ENCODE measurements at regions not wholly inside any gene's neighbourhood (a gene's known extent, or its start where the extent isn't known, plus 50 kb on each side); places are given as distances from the start of the nearest gene placed in this dataset.

DNA sequence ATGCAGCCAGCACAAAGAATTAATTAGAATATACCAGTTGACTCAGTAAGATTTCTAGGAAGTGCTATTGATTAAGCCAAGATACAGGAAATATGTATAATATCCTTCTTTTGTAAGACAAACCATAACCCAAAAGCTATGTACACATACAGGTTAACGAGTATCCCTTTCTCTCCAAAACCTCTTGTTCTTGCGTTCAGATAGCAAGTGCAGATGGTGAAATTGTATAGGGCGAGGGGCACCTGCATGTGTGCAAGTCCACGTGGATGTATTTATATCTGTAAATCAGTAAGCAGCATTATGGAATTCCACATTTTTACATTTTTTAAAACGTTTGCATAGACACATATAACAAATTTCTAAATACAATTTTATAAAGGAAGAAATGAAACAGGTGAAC, 228.6 kb downstream of the TBXT start:
- H3K27ac ChIP-seq (ENCODE audit: low read length): no peak overlapping the region
- no peaks in the 10 kb centered on the region for H3K27me3 ChIP-seq (ENCODE audit: control insufficient read depth, insufficient read depth, low read length)
- no peaks in the 10 kb centered on the region for H3K36me3 ChIP-seq (ENCODE audit: control insufficient read depth, insufficient read depth, low read length)
- no peak for DNase-seq
- H3K9me3 ChIP-seq (ENCODE audit: control insufficient read depth, low read depth, low read length): peaks cover 4% of the 10 kb centered on the region
- 55% methylated on average over 3 of the region's 5 CpGs for WGBS (ENCODE audit: insufficient coverage, low lambda C conversion rate)
- no peak overlapping the region for H3K4me3 ChIP-seq (ENCODE audit: low read length)
- H3K4me1 ChIP-seq (ENCODE audit: control insufficient read depth, insufficient read depth, low read length): no peaks in the 10 kb centered on the region

DNA sequence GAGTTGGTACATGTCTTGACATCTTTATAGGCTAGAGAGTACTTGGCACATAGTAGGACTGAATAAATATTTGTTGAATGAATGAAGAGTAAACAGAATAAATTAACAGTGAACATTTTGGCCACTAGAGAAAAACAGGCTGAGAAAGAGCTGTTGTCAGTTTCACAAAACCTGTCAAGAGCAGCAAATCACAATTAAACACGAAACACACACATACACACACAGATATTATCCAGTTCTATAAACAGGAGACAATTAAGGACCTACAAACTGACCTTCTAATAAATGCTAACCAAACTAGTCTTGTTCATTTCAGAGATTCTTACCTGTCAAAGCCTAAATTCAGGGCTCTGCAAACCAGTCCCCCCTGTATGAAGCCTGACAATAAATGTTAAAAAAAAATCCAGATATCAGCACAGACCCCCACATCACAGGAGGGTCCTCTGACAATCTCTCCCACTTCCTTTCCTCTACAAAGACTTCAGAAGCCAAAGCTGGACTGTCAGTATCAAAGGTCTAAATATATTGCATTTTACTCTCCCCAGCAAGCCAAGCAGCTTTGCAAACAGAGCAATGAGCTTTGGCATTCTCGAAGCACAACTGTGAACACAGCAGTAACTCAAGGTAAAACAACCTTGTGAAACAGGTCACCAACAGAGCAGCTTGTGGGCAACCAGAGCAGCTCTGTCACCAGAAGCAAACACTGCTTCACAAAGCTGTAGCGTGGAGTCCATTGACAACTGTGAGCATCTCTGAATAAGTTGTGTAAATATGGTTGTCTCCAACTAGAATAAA, 229.9 kb downstream of the TBXT start:
- H3K27ac ChIP-seq (ENCODE audit: low read length): peak overlapping the region; percentile 8
- H3K27me3 ChIP-seq (ENCODE audit: control insufficient read depth, insufficient read depth, low read length): no peaks in the 10 kb centered on the region
- peak; percentile 16 to 42 for DNase-seq
- peaks cover 4% of the 10 kb centered on the region for H3K9me3 ChIP-seq (ENCODE audit: control insufficient read depth, low read depth, low read length)
- no peaks in the 10 kb centered on the region for H3K4me1 ChIP-seq (ENCODE audit: control insufficient read depth, insufficient read depth, low read length)
- H3K36me3 ChIP-seq (ENCODE audit: control insufficient read depth, insufficient read depth, low read length): no peaks in the 10 kb centered on the region
- no peak overlapping the region for H3K4me3 ChIP-seq (ENCODE audit: low read length)
- WGBS (ENCODE audit: insufficient coverage, low lambda C conversion rate): 43% methylated on average over 1 of the region's 3 CpGs

DNA sequence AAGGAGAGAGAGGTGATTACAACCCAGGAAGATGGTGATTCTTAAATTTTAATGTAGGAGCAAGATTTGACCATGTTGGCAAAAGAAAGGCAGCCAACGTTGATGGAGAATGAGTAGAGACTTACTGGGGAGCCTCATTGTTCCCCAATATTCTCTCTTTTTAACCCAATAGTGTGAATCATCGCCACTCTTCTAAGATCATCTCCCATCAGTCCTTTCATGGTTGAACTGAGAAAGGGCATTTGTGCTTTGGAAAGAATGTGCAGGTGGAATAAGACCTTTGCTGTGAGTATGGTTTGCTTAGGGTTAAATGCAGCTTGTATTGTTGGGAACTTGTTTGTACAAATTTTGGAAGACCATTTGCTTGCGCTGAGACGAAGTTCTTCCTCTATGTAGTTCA, 231.0 kb downstream of the TBXT start:
- no CpG with 5 or more reads among the region's 4 CpGs for WGBS (ENCODE audit: insufficient coverage, low lambda C conversion rate)
- H3K9me3 ChIP-seq (ENCODE audit: control insufficient read depth, low read depth, low read length): no peaks in the 10 kb centered on the region

DNA sequence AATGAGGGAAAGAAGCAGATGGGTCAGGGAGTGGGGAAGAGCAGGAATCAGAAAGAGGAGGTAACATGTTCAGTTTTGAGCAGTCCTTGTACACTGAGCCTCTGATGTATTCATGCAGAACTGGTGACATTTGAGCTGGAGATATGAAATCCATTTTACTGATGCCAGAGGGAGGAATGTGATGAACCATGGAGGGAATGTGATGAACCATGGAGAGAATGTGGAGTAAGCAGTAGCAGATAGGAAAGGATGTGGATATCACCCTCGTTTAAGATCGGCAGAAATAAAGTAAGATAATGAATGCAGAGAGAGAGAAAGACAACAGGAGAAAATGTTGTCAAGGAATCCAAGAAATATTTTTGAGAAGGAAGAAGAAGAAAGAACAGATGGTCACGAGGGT, 231.6 kb downstream of the TBXT start:
- no peak overlapping the region for H3K27ac ChIP-seq (ENCODE audit: low read length)
- no peak for DNase-seq
- 90% methylated on average over 3 of the region's 3 CpGs for WGBS (ENCODE audit: insufficient coverage, low lambda C conversion rate)
- H3K4me1 ChIP-seq (ENCODE audit: control insufficient read depth, insufficient read depth, low read length): no peaks in the 10 kb centered on the region
- no peaks in the 10 kb centered on the region for H3K27me3 ChIP-seq (ENCODE audit: control insufficient read depth, insufficient read depth, low read length)
- no peaks in the 10 kb centered on the region for H3K9me3 ChIP-seq (ENCODE audit: control insufficient read depth, low read depth, low read length)
- H3K36me3 ChIP-seq (ENCODE audit: control insufficient read depth, insufficient read depth, low read length): no peaks in the 10 kb centered on the region
- H3K4me3 ChIP-seq (ENCODE audit: low read length): no peak overlapping the region

More for the DNA sequence above, 231.0 kb downstream of the TBXT start:
- Histone ChIP-seq H3K36me3 (ENCODE audit: control insufficient read depth, insufficient read depth, low read length) (no peaks in the 10 kb centered on the region), H3K27me3 (ENCODE audit: control insufficient read depth, insufficient read depth, low read length) (no peaks in the 10 kb centered on the region), H3K27ac (ENCODE audit: low read length) (no peak overlapping the region), H3K4me3 (ENCODE audit: low read length) (no peak overlapping the region), H3K4me1 (ENCODE audit: control insufficient read depth, insufficient read depth, low read length) (no peaks in the 10 kb centered on the region)
- no peak for DNase-seq

DNA sequence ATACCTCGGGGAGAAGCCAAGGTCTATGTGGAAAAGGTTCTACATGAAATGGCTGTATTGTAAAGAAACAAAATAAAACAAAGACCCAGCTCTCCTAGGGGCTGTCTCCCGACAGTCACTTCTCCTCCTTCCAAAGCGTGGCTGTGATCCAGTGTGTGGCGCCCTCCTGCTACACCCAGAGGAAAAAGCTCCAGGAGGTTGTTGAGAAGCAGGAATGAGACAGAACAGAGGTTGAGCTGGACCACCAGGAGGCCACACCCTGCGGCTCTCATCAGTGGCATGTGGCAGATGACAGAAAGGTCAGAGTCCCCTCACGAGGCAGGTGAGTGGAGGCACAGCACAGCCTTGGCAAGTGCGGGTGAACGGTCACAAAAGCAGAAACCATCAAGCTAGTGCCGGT, 236.0 kb downstream of the TBXT start:
- no CpG with 5 or more reads among the region's 9 CpGs for WGBS (ENCODE audit: insufficient coverage, low lambda C conversion rate)
- Histone ChIP-seq H3K27me3 (ENCODE audit: control insufficient read depth, insufficient read depth, low read length) (no peaks in the 10 kb centered on the region), H3K4me3 (ENCODE audit: low read length) (no peak overlapping the region), H3K4me1 (ENCODE audit: control insufficient read depth, insufficient read depth, low read length) (no peaks in the 10 kb centered on the region), H3K9me3 (ENCODE audit: control insufficient read depth, low read depth, low read length) (no peaks in the 10 kb centered on the region), H3K27ac (ENCODE audit: low read length) (no peak overlapping the region), H3K36me3 (ENCODE audit: control insufficient read depth, insufficient read depth, low read length) (no peaks in the 10 kb centered on the region)
- DNase-seq: peak; percentile 4 to 7

DNA sequence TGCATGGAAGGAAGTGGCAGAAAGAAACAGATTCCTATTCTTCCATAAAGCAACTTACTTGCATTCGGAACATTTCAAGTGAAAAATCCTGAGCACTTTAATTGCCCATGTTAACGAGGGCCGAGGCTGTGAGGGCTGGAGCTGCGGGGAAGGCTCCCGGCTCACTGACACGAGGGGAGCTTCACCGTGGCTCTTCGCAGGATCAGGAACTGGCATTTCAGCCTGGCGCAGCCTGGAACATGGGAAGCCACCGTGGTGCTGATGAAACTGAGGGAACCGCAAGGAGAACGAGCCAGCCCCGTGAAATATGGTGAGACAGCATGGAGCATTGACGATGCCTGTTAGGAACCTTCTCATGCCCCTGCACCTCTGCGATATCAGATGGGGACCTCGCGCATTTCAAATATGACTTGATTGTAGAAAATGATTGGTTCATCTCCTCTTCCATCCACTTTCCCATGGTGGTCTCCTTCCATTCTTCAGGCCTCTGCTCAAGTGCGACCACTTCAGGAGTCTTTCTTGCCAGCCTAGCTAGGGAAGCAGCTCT, 236.9 kb downstream of the TBXT start:
- H3K36me3 ChIP-seq (ENCODE audit: control insufficient read depth, insufficient read depth, low read length): no peaks in the 10 kb centered on the region
- 100% methylated on average over 1 of the region's 18 CpGs for WGBS (ENCODE audit: insufficient coverage, low lambda C conversion rate)
- no peaks in the 10 kb centered on the region for H3K9me3 ChIP-seq (ENCODE audit: control insufficient read depth, low read depth, low read length)
- no peaks in the 10 kb centered on the region for H3K27me3 ChIP-seq (ENCODE audit: control insufficient read depth, insufficient read depth, low read length)
- H3K4me3 ChIP-seq (ENCODE audit: low read length): no peak overlapping the region
- H3K4me1 ChIP-seq (ENCODE audit: control insufficient read depth, insufficient read depth, low read length): no peaks in the 10 kb centered on the region
- no peak overlapping the region for H3K27ac ChIP-seq (ENCODE audit: low read length)
- DNase-seq: no peak

DNA sequence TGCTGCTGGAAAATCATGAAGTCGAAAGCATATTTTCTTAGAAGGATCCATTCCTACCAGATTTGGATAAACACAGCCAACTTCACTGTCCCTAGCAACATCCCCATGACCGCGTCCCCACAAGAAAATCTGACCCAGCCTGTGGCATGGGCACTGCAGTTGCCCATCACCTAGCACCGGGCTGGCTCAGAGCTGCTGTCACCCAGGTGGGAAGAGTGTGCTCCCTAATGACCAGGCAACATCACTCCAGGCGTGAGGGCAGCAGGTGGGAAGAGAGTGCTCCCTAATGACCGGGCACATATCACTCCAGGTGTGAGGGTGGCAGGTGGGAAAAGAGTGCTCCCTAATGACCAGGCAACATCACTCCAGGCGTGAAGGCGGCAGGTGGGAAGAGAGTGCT, 238.0 kb downstream of the TBXT start:
- Histone ChIP-seq H3K27me3 (ENCODE audit: control insufficient read depth, insufficient read depth, low read length) (no peaks in the 10 kb centered on the region), H3K9me3 (ENCODE audit: control insufficient read depth, low read depth, low read length) (no peaks in the 10 kb centered on the region), H3K4me3 (ENCODE audit: low read length) (no peak overlapping the region), H3K4me1 (ENCODE audit: control insufficient read depth, insufficient read depth, low read length) (no peaks in the 10 kb centered on the region), H3K27ac (ENCODE audit: low read length) (no peak overlapping the region), H3K36me3 (ENCODE audit: control insufficient read depth, insufficient read depth, low read length) (no peaks in the 10 kb centered on the region)
- no CpG with 5 or more reads among the region's 8 CpGs for WGBS (ENCODE audit: insufficient coverage, low lambda C conversion rate)
- DNase-seq: no peak

DNA sequence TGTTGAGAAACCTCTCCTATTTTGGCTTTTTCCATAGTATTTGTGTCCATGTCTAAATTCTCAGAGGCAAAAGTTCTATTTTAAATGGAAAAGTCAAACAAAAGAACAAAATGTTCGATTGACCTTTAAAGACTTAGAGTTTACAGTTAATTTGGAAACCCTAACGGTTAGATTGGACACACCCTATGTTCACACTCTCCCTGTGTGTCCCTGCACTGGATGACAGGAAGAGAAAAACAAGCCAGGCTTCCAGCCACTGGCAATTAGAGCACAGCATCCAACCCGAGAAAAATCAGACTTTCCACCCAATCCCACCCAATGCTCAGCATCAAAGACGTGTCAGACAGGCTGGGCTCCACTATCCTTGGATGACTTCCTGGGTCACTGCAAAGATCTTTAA, 241.3 kb downstream of the TBXT start:
- WGBS (ENCODE audit: insufficient coverage, low lambda C conversion rate): 100% methylated on average over 1 of the region's 4 CpGs
- no peak for DNase-seq
- H3K36me3 ChIP-seq (ENCODE audit: control insufficient read depth, insufficient read depth, low read length): no peaks in the 10 kb centered on the region

DNA sequence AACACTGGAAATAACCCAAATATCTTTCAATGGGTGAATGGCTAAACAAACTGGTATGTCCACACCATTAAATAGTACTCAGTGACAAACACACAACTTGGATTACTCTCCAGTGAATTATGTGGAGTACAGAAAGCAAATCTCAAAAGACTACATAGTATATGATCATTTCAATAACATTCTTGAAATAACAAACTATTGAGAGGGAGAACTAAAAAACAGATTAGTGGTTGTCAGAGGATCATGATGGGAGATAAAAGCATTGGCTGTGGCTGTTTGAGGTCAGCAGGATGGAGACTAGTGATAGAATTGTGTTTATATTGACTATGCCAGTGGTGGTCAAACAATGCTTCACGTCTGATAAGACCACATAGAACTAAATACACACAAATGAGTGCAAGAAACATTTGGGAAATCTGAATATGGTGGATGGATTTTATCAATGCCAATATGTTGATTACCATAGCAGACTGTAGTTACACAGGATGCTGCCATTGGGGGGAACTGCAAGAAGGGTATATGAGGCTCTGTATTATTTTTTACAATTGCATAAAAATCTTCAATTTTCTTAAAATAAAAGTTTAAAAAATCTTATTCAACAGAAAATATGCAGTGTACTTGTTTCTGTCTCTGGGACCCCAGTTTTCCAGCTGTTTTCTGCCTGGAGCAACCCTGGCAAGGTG, 242.0 kb downstream of the TBXT start:
- H3K36me3 ChIP-seq (ENCODE audit: control insufficient read depth, insufficient read depth, low read length): no peaks in the 10 kb centered on the region
- H3K4me3 ChIP-seq (ENCODE audit: low read length): no peak overlapping the region
- no peaks in the 10 kb centered on the region for H3K27me3 ChIP-seq (ENCODE audit: control insufficient read depth, insufficient read depth, low read length)
- WGBS (ENCODE audit: insufficient coverage, low lambda C conversion rate): no CpG with 5 or more reads among the region's 1 CpG
- no peak for DNase-seq
- H3K27ac ChIP-seq (ENCODE audit: low read length): no peak overlapping the region
- no peaks in the 10 kb centered on the region for H3K9me3 ChIP-seq (ENCODE audit: control insufficient read depth, low read depth, low read length)
- no peaks in the 10 kb centered on the region for H3K4me1 ChIP-seq (ENCODE audit: control insufficient read depth, insufficient read depth, low read length)

More for the DNA sequence above, 241.3 kb downstream of the TBXT start:
- H3K27me3 ChIP-seq (ENCODE audit: control insufficient read depth, insufficient read depth, low read length): no peaks in the 10 kb centered on the region
- H3K4me3 ChIP-seq (ENCODE audit: low read length): no peak overlapping the region
- no peaks in the 10 kb centered on the region for H3K4me1 ChIP-seq (ENCODE audit: control insufficient read depth, insufficient read depth, low read length)
- no peaks in the 10 kb centered on the region for H3K9me3 ChIP-seq (ENCODE audit: control insufficient read depth, low read depth, low read length)
- no peak overlapping the region for H3K27ac ChIP-seq (ENCODE audit: low read length)

DNA sequence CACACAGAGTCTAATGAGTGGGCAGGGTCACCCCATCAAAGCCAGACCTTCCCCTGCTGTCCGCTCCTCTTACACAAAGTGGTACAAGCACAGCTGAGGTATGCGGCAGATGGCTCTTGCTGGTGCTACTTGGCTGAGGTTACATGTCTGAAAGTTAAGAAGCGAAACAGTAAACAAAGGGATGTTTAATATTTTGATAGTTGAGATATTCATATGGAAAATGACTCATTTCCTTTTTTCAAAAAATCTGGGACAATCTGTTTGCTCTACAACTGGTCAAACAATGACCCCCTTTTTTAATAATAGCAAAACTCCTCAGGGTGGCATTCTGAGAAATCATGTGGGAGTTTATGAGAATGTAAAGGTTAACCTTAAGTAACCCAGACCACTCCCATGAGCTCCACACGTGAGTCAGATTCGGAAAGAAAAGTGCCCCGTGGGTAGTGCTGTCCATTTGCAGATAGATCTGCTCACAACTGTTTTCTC, 245.3 kb downstream of the TBXT start:
- no peak overlapping the region for H3K4me3 ChIP-seq (ENCODE audit: low read length)
- no peak overlapping the region for H3K27ac ChIP-seq (ENCODE audit: low read length)
- DNase-seq: no peak
- WGBS (ENCODE audit: insufficient coverage, low lambda C conversion rate): 100% methylated on average over 1 of the region's 6 CpGs
- H3K4me1 ChIP-seq (ENCODE audit: control insufficient read depth, insufficient read depth, low read length): no peaks in the 10 kb centered on the region
- no peaks in the 10 kb centered on the region for H3K9me3 ChIP-seq (ENCODE audit: control insufficient read depth, low read depth, low read length)
- H3K36me3 ChIP-seq (ENCODE audit: control insufficient read depth, insufficient read depth, low read length): no peaks in the 10 kb centered on the region
- no peaks in the 10 kb centered on the region for H3K27me3 ChIP-seq (ENCODE audit: control insufficient read depth, insufficient read depth, low read length)
